HEK293 (cell line): ENCODE measurements at regions not wholly inside any gene's neighbourhood (a gene's known extent, or its start where the extent isn't known, plus 50 kb on each side); places are given as distances from the start of the nearest gene placed in this dataset.

ENCODE experiments used
- RBAK ChIP-seq: fragments of 450-650 bp; formaldehyde crosslinking; IDR thresholded peaks from 2 replicates; pipeline ENCODE4 v1.5.1; 2016; ENCODE audit warnings: missing biosample characterization, missing genetic modification characterization
- YY1 ChIP-seq: fragments of 450-650 bp; formaldehyde crosslinking; IDR thresholded peaks from 2 replicates; pipeline ENCODE4 v1.5.1; 2018; ENCODE audit warnings: missing biosample characterization, missing genetic modification characterization
- ZBTB8A ChIP-seq: fragments of 450-650 bp; formaldehyde crosslinking; IDR thresholded peaks from 2 replicates; pipeline ENCODE4 v1.5.1; 2016; ENCODE audit warnings: missing biosample characterization, missing genetic modification characterization
- ZNF521 ChIP-seq: fragments of 450-650 bp; formaldehyde crosslinking; IDR thresholded peaks from 2 replicates; pipeline ENCODE4 v1.5.1; 2017; ENCODE audit warnings: missing biosample characterization, mild to moderate bottlenecking, missing genetic modification characterization
- ZNF664 ChIP-seq: fragments of 450-650 bp; formaldehyde crosslinking; IDR thresholded peaks from 2 replicates; pipeline ENCODE4 v1.5.1; 2016; ENCODE audit warnings: missing biosample characterization, missing genetic modification characterization
- ZNF777 ChIP-seq: fragments of 450-650 bp; formaldehyde crosslinking; IDR thresholded peaks from 2 replicates; pipeline ENCODE4 v1.5.1; 2017; ENCODE audit warnings: missing biosample characterization, missing genetic modification characterization, borderline replicate concordance
- TF ChIP-seq, protein P1 (sequence below): fragments of 450-650 bp; IDR thresholded peaks from 2 replicates; pipeline ENCODE4 v1.5.1; 2018; ENCODE audit warnings: missing biosample characterization, mild to moderate bottlenecking, missing genetic modification characterization
- TF ChIP-seq, protein P2 (sequence below): fragments of 450-650 bp; formaldehyde crosslinking; IDR thresholded peaks from 2 replicates; pipeline ENCODE4 v1.5.1; 2016; ENCODE audit warnings: missing biosample characterization, missing genetic modification characterization
- TF ChIP-seq, protein P3 (sequence below): sonication (generic); formaldehyde crosslinking; IDR thresholded peaks from 2 replicates; pipeline ENCODE4 v1.8.1; 2022; ENCODE audit warnings: mild to moderate bottlenecking, moderate library complexity, missing genetic modification reagents
- TF ChIP-seq, protein P4 (sequence below): fragments of 450-650 bp; formaldehyde crosslinking; IDR thresholded peaks from 2 replicates; pipeline ENCODE4 v1.5.1; 2016; ENCODE audit warnings: missing biosample characterization, missing genetic modification characterization

DNA sequence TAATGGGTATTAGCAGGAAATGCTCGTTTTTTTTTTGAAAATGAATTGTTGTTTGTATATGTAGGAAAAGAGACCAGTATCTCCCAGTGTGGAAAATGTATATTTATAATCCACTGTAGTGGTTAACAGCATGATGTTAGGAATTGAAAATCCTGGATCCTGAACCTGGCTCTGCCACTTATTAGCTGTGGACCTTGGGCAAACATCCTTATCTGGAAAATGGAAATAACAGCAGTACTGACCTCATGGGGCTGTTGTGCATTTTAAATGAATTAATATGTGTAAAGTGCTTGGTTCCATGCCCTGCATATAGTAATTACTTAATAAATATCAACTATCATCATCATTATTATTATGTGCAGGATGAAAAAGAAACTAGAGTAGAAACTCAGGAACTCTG, 251.3 kb downstream of the CDCA7 start:
- no peak for TF ChIP-seq ZNF664
- TF ChIP-seq, protein P1, sequence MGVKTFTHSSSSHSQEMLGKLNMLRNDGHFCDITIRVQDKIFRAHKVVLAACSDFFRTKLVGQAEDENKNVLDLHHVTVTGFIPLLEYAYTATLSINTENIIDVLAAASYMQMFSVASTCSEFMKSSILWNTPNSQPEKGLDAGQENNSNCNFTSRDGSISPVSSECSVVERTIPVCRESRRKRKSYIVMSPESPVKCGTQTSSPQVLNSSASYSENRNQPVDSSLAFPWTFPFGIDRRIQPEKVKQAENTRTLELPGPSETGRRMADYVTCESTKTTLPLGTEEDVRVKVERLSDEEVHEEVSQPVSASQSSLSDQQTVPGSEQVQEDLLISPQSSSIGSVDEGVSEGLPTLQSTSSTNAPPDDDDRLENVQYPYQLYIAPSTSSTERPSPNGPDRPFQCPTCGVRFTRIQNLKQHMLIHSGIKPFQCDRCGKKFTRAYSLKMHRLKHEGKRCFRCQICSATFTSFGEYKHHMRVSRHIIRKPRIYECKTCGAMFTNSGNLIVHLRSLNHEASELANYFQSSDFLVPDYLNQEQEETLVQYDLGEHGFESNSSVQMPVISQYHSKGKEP (tag by site-specific recombination), result no peak
- TF ChIP-seq RBAK (tag by site-specific recombination), result no peak
- TF ChIP-seq, protein P2, sequence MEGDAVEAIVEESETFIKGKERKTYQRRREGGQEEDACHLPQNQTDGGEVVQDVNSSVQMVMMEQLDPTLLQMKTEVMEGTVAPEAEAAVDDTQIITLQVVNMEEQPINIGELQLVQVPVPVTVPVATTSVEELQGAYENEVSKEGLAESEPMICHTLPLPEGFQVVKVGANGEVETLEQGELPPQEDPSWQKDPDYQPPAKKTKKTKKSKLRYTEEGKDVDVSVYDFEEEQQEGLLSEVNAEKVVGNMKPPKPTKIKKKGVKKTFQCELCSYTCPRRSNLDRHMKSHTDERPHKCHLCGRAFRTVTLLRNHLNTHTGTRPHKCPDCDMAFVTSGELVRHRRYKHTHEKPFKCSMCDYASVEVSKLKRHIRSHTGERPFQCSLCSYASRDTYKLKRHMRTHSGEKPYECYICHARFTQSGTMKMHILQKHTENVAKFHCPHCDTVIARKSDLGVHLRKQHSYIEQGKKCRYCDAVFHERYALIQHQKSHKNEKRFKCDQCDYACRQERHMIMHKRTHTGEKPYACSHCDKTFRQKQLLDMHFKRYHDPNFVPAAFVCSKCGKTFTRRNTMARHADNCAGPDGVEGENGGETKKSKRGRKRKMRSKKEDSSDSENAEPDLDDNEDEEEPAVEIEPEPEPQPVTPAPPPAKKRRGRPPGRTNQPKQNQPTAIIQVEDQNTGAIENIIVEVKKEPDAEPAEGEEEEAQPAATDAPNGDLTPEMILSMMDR (tag by site-specific recombination), result no peak
- TF ChIP-seq, protein P3, sequence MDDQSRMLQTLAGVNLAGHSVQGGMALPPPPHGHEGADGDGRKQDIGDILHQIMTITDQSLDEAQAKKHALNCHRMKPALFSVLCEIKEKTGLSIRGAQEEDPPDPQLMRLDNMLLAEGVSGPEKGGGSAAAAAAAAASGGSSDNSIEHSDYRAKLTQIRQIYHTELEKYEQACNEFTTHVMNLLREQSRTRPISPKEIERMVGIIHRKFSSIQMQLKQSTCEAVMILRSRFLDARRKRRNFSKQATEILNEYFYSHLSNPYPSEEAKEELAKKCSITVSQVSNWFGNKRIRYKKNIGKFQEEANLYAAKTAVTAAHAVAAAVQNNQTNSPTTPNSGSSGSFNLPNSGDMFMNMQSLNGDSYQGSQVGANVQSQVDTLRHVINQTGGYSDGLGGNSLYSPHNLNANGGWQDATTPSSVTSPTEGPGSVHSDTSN (CRISPR knock-in tag), result no peak
- no peak for TF ChIP-seq ZNF521
- TF ChIP-seq ZNF777 (tag by site-specific recombination), result no peak
- TF ChIP-seq YY1 (tag by site-specific recombination), result no peak
- TF ChIP-seq ZBTB8A (tag by site-specific recombination), result no peak
- TF ChIP-seq, protein P4, sequence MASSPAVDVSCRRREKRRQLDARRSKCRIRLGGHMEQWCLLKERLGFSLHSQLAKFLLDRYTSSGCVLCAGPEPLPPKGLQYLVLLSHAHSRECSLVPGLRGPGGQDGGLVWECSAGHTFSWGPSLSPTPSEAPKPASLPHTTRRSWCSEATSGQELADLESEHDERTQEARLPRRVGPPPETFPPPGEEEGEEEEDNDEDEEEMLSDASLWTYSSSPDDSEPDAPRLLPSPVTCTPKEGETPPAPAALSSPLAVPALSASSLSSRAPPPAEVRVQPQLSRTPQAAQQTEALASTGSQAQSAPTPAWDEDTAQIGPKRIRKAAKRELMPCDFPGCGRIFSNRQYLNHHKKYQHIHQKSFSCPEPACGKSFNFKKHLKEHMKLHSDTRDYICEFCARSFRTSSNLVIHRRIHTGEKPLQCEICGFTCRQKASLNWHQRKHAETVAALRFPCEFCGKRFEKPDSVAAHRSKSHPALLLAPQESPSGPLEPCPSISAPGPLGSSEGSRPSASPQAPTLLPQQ (tag by site-specific recombination), result no peak
